ENCODE measurements at regions not wholly inside any gene's neighbourhood (a gene's known extent, or its start where the extent isn't known, plus 50 kb on each side); places are given as distances from the start of the nearest gene placed in this dataset.

DNA sequence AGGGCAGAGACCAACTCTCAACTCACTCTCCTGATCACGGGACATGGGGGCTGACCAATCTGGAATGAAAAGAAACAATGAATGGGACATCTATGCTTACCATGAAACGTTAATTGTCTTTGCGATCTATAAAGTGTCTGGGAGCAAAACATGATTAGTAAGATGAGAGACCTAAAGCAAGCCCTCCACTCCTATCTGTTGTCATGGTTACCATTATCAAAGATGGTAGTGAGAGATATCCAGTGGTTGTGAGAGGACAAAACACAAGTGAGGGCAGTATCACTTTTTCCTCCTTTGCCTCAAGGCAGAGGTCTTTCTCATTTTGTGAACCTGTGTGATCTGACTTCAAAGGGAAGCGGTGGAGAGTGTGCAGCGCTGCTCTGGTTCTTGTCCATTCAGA, 130.1 kb downstream of the LSM5 start:
- no peak overlapping the region for H3K4me2 ChIP-seq (ENCODE audit: low read length)
- TF ChIP-seq EZH2phosphoT487 (IDR thresholded peaks at IDR 0.05; ENCODE audit: borderline replicate concordance): no peak
- TF ChIP-seq RAD21 (IDR thresholded peaks at IDR 0.05; ENCODE audit: low read depth): no peak
- no peak for TF ChIP-seq ZFX (IDR thresholded peaks at IDR 0.05)
- no peak for TF ChIP-seq SP1 (IDR thresholded peaks at IDR 0.05; ENCODE audit: low read depth)
- TF ChIP-seq POLR2AphosphoS5 (IDR thresholded peaks at IDR 0.05; ENCODE audit: low read depth, low read length): no peak
- TF ChIP-seq, protein P1, sequence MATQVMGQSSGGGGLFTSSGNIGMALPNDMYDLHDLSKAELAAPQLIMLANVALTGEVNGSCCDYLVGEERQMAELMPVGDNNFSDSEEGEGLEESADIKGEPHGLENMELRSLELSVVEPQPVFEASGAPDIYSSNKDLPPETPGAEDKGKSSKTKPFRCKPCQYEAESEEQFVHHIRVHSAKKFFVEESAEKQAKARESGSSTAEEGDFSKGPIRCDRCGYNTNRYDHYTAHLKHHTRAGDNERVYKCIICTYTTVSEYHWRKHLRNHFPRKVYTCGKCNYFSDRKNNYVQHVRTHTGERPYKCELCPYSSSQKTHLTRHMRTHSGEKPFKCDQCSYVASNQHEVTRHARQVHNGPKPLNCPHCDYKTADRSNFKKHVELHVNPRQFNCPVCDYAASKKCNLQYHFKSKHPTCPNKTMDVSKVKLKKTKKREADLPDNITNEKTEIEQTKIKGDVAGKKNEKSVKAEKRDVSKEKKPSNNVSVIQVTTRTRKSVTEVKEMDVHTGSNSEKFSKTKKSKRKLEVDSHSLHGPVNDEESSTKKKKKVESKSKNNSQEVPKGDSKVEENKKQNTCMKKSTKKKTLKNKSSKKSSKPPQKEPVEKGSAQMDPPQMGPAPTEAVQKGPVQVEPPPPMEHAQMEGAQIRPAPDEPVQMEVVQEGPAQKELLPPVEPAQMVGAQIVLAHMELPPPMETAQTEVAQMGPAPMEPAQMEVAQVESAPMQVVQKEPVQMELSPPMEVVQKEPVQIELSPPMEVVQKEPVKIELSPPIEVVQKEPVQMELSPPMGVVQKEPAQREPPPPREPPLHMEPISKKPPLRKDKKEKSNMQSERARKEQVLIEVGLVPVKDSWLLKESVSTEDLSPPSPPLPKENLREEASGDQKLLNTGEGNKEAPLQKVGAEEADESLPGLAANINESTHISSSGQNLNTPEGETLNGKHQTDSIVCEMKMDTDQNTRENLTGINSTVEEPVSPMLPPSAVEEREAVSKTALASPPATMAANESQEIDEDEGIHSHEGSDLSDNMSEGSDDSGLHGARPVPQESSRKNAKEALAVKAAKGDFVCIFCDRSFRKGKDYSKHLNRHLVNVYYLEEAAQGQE (IDR thresholded peaks at IDR 0.05; ENCODE audit: low read depth): no peak
- H3K4me1 ChIP-seq (ENCODE audit: control insufficient read depth in 1 of 2, insufficient read depth in 2 of 2, low read length in 2 of 2): no peaks in the 10 kb centered on the region
- ATAC-seq: no peak
- CTCF ChIA-PET: interaction anchor here (0.7 kb wide), 1 partner anchor 12 kb away, joined by 4 read pairs; no protein-coding TSS in a partner anchor
- RAD21 ChIA-PET (ENCODE audit: low non-redundant PET in 1 of 2, low total read pairs in 2 of 2, uncharacterized antibody in 2 of 2, unreplicated experiment in 2 of 2): no interaction called here
- H3K27ac ChIP-seq (ENCODE audit: low read depth, low read length): no peak overlapping the region
- no peak overlapping the region for H3K9ac ChIP-seq (ENCODE audit: low read length)
- POLR2A ChIA-PET: no interaction called here
- no peaks in the 10 kb centered on the region for H3K36me3 ChIP-seq (ENCODE audit: control insufficient read depth in 1 of 2, insufficient read depth in 2 of 2, low read length in 2 of 2)
- no peak for DNase-seq (ENCODE audit: low read depth, low spot score)
- H3K9me2 ChIP-seq (ENCODE audit: insufficient read depth): no peaks in the 10 kb centered on the region
- H3K79me2 ChIP-seq (ENCODE audit: insufficient read depth, low read length): no peaks in the 10 kb centered on the region
- no TSS peak for BruUV-seq (replicated peaks)
- no peaks in the 10 kb centered on the region for H4K20me1 ChIP-seq (ENCODE audit: insufficient read depth)
- intact Hi-C loops (cut with micrococcal nuclease): no loop called here
- peaks cover 85% of the 10 kb centered on the region for H3K27me3 ChIP-seq (ENCODE audit: insufficient read depth, low read length)
- H3K9me3 ChIP-seq (ENCODE audit: control insufficient read depth in 1 of 2, insufficient read depth in 1 of 2, low read depth in 1 of 2, low read length in 2 of 2): no peaks in the 10 kb centered on the region
- no peak overlapping the region for H2AFZ ChIP-seq (ENCODE audit: low read depth, low read length, poor library complexity, severe bottlenecking)
- H3K4me3 ChIP-seq (replicated peaks in 1 of 2; ENCODE audit: low read depth in 1 of 2, low read length in 2 of 2): no peak overlapping the region

Measured in HCT116 (cell line).